HG02623 (cell line): ENCODE measurements at regions not wholly inside any gene's neighbourhood (a gene's known extent, or its start where the extent isn't known, plus 50 kb on each side); places are given as distances from the start of the nearest gene placed in this dataset.

ENCODE experiments used
- ATAC-seq: cut with Tn5 transposase; IDR thresholded peaks from one replicate; pipeline ENCODE4 v1.9.1; 2021; ENCODE audit warnings: moderate library complexity; ENCODE audit not compliant: unreplicated experiment

GRCh38 chr9:108724122-108724521, 131.7 kb downstream of the ACTL7B start:
- ATAC-seq = no peak

DNA sequence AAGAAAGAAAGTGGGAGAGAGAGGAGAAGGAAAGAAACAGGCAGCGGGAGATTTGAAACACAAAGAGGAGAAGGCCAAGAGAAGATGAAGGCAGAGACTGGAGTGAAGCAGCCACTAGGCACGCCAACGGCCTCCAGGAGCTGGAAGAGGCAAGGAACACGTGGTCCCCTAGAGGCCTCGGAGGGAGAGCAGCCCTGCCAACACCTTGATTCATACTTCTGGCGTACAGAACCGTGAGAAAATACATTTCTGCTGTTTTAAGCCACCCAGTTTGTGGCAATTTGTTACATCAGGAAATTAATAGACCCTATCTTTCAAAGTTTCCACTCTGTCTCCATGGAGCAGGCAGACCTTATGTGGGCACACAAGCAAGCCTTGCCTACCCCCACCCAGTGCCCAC, 133.4 kb downstream of the ACTL7B start:
- ATAC-seq = no peak

- ATAC-seq = no peak
Observed at GRCh38 chr9:108720191-108720642, 135.6 kb downstream of the ACTL7B start.

DNA sequence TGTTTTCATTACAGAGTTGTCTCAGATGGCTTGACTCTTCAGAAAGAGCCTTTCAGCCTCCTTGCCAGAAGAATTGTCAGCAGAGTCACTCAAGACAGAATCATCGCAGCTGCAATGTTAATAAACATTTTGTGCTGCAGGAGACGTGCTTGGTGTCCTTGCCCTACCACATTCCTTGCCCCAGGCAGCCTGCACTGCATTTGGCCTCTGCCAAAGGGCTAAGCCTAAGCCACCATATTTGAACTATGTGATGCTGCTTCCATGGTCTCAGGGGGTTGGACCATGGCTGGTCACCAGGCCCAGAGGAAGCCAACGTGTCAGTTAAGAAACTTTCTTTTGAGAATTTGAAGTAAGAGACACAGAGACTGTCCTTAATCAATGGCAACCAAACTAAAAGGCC, 145.4 kb downstream of the ACTL7B start:
- ATAC-seq = no peak

DNA sequence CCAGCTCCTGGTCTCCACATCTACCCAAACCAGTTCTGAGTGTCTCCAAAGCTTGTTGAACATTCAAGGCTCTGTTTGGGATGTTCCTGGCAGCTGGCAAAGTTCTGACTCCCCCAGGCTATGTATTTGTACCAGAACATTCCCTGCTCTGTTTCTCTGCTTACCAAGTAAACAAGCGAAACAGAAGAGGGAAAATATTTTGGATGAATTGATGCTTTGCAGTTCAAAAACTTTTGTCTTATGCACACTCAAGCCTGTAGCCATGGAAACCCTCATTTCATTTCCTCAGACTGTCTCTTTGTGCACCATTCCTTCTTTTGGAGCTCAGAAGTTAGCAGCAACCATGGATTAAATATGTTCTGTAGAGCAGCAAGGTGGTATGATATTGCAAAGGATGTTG, 145.8 kb downstream of the ACTL7B start:
- ATAC-seq = no peak

- no peak for ATAC-seq
Observed at GRCh38 chr9:108709126-108709525, 146.7 kb downstream of the ACTL7B start.

GRCh38 chr9:108708448-108708847, 147.3 kb downstream of the ACTL7B start:
- no peak for ATAC-seq

- no peak for ATAC-seq
Observed at GRCh38 chr9:108707120-108707519, 148.7 kb downstream of the ACTL7B start.

GRCh38 chr9:108704156-108704852, 151.5 kb downstream of the ACTL7B start:
- no peak for ATAC-seq

- no peak for ATAC-seq
Observed at GRCh38 chr9:108703429-108703828, 152.4 kb downstream of the ACTL7B start.

DNA sequence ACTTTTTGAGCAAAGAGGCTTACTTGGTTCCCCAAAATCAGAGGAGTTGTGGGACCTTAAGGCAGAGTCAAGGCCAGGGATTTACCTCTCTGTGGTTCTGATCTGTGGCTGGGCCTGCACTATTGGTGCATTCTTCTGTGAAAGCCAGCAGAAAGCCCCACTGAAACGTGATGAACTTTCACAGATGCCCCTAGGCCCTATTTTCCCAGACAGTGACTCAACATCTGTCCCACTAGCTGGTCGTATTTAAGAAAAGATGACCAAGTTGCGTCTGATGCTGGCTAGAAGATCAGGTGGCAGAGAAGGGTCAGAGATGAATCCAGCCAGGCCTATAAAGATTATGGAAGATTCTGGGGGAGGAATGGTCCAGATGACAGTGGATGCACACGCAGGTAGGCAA, 153.1 kb downstream of the ACTL7B start:
- ATAC-seq = no peak

DNA sequence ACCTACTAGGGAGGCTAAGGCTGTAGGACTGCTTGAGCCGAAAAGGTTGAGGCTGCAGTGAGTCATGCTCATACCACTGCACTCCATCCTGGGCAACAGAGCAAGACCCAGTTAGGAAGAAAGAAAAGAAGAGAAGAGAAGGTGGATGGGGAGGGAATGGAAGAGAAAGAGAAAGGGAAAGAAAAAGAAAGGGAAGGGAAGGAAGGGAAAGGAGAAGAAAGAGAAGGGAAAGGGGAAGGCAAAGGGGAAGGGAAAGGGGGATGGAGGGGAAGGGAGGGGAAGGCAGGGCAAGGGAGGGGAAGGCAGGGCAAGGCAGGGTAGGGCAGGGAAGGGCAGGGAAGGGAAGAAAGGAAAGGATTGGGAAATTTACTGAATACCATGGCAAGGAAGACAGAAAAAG, 157.0 kb downstream of the ACTL7B start:
- no peak for ATAC-seq

DNA sequence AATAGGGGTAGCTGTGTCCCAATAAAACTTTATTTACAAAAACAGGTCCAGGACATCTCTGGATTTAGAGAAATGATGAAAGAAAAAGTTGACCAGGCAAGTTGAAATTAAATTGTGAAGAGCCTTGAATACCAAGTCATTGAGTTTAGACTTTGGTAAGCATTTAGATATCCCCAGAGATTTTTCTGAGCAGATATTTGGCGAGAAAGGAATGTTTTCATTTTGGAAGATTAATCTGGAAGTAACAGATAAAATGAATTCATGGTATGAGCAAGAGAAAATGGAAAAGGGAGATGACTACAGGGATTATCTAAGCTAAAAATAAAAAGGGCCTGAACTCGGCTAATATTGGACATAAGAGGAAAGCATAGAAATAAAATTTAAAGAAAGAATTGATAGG, 157.6 kb downstream of the ACTL7B start:
- ATAC-seq = no peak

GRCh38 chr9:108696156-108696555, 159.6 kb downstream of the ACTL7B start:
- no peak for ATAC-seq

DNA sequence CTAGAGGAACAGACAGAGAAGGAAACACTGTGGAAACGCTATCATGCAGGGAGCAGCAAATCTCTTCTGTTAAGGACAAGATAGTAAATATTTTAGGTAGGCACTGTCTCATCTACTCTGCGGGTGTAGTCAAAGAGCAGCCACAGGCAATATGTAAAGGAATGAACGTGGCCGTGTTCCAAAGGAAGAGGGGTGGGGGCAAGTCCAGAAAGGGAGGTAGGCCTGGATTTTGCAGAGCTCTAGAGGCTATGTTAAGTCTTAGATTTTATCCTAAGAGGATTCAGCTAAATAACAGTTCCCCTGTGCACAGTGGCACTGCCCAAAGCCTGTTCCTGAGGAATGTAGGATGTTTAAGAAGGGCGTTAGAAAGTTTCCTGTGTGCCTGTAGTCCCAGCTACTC, 161.6 kb downstream of the ACTL7B start:
- no peak for ATAC-seq

DNA sequence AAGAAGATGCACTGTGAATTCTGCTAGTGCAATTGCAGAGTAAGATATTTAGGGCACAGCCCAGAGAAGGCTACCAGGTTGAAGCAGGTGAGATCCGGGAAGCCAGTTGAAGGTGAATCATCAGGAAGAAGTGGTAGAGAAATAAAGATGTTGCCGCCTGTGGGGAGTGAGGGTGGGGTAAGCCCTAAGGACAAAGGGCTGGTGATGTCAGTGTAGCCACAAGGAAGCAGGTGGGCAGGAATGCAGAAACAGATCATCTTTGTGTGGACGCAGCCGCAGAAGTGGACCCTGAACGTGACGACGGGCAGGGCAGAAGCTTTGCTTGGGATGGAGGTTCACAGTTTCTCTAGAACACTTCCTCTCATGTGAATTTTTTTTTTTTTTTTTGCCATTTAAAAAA, 164.2 kb downstream of the ACTL7B start:
- ATAC-seq = no peak

DNA sequence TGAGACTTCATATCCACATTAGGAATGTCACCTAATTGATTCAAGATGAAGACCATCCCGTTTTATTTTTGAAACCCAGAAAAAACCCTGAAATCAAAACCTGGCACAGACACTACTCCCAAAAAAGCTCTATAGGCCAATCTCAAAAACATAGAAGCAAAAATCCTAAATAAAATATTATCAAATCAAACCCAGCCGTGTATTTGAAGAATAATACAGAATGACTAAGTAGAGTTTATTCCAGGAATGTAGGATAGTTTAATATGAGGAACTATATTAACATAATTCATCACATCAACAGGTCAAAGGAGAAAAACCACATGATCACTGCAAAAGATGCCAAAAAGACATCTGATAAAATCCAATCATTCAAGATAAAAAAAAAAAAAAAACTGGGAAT, 167.1 kb downstream of the ACTL7B start:
- ATAC-seq = no peak

DNA sequence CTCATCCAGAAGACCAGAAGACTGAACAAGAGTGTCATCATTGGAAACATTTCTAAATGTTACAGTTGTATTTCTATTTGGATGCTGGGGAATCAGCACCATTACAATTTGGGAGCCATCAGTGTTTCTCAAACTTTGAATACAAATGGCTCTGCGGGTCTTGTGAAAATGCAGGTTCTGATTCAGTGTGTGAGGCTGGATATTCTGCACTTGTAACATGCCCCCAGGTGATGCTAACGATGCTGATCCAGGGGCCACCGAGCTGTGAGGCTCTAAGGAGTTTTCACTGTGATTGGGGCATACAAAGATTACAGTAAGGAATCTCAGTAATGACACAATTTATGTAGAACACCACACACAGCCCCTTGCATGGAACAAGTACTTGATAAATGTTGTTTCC, 167.7 kb downstream of the ACTL7B start:
- no peak for ATAC-seq

GRCh38 chr9:108687006-108687987, 168.5 kb downstream of the ACTL7B start:
- ATAC-seq = no peak

DNA sequence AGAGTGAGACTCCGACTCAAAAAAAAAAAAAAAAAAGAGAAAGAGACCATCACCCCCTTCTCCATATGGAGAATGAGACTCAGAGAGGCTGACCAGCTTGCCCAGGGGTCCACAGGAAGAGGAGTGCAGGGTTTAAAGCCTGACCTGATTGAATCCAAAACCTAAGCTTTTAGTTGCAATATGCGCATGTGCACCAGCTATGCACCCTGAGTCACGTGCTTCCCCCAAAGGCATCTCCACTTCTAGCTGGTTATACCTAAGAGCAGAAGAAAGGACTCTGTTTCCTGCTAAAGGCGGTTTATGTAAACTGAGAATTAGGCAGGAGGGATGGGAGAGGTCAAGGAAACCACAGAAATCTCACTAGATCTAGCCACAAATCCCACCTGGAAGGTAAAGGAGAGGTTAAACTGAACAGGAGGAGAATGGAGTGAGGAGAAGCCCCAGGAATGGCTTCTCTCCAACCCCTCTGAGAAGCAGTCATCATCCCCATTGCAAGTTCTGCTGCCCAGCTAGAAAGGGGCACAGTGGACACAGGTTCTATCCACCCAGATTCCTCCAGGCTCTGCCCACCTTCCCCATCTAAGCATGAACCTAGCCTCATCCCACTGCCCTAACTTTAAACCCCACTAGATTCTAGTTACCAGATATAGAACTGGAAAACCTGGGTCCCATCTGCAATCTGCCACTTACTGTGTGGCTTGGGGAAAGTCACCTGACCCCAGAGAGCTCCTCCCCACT, 171.3 kb downstream of the ACTL7B start:
- no peak for ATAC-seq

DNA sequence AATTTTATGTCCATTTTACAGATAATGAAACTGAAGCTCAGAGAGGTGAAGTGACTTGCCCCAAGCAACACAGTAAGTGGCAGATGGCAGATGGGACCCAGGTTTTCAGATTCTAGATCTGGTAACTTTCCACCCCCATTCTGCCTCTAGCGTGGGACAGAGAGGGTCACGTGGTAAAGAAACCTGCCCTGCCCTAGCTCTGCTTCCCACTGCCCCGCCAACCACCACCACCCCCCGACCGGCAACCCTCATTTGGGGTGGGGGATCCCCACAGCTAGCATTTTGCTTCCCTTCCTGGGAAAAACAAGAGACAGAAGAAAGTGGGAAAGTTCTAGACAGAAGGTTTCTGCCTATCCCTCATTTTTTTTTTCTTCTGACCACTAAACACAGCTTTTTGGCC, 172.5 kb downstream of the ACTL7B start:
- no peak for ATAC-seq
